ENCODE measurements at regions not wholly inside any gene's neighbourhood (a gene's known extent, or its start where the extent isn't known, plus 50 kb on each side); places are given as distances from the start of the nearest gene placed in this dataset.

DNA sequence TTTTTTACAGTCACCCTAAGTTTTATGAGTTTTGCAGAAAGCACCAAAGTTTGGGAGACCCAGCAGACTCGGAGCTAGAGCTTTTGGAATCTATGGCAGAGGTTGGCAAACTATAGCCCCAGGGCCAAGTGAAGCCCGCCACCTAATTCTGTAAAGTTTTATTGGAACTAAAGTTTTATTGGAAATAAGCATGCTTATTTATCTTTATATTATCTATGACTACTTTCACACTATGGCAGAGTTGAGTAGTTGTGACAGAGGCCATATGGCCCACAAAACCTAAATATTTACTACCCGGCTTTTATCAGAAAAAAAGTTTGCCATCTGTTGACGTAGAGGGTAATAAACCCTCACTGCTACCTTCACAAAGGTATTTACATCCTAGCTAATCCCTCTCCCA, 267.6 kb downstream of the GPAM start:
- Mint-ChIP-seq H3K27ac (no peak overlapping the region), H3K9me3 (no peaks in the 10 kb centered on the region), H3K27me3 (no peaks in the 10 kb centered on the region), H3K36me3 (no peaks in the 10 kb centered on the region), H3K4me1 (ENCODE audit: low read depth) (no peaks in the 10 kb centered on the region), H3K4me3 (no peak overlapping the region)
- DNase-seq, result no peak
- ChIA-PET POLR2A (no interaction called here), CTCF (no interaction called here)
- intact Hi-C loops (cut with micrococcal nuclease), result no loop called here

DNA sequence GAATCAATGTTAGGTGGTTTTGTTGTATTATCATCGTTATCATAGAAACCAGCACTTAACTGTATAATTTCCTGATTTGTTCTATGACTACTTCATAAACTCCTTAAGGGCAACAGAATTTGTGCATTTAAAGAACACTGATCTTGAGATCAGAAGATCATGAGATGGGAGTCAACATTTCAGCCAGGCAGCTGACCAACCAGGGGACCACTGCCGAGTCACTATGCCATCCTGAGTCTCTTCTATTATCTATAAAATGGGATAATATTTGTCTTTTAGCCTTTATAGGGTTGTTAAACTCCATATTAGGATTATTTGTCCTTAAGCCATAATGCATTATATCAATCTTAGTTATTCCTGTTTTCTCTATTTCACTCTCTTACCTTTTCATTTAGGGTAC, 261.7 kb downstream of the GPAM start:
- no peaks in the 10 kb centered on the region for H3K9me3 Mint-ChIP-seq
- no peaks in the 10 kb centered on the region for H3K4me1 Mint-ChIP-seq (ENCODE audit: low read depth)
- CTCF ChIA-PET, result no interaction called here
- no peaks in the 10 kb centered on the region for H3K36me3 Mint-ChIP-seq
- intact Hi-C loops (cut with micrococcal nuclease), result no loop called here
- POLR2A ChIA-PET, result no interaction called here
- H3K27ac Mint-ChIP-seq, result no peak overlapping the region
- H3K27me3 Mint-ChIP-seq, result no peaks in the 10 kb centered on the region
- DNase-seq, result no peak
- no peak overlapping the region for H3K4me3 Mint-ChIP-seq

DNA sequence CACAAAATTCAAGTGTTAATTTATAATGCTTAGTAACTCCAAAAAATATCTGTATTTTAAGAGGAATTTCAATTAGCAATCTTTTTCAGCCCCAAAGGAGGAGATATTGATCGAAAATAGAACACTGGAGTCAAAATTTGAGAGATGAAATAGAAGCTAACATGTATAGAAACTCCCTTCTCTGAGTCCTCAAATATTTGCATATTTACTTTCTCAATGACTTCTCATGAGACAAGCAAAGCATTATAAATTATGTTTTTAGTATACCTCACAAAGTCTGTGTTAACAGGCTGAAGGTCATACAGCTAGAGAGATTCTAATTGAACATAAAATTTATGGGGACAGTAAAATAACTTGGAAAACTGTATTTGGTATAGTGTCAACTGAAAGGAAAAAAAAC, 260.5 kb downstream of the GPAM start:
- ChIA-PET CTCF (no interaction called here), POLR2A (no interaction called here)
- no peaks in the 10 kb centered on the region for H3K4me1 Mint-ChIP-seq (ENCODE audit: low read depth)

DNA sequence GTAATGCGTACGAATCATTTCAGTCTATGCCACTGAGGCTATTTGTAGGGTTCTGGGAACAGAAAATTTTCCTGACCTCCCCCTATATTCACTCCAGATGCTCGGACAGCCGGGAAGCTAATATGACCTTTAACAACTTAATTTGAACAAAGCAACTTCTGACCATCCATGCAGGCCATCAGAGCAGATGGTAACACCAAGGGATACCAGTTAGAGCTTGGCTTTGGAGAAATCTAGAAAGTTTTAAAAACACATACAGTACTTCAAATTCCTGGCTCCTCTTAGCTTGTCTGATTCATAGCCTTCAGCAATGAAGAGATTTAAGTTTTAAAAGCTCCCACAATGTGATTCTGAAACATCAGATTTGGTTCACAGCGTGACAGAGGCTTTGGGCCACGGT, 257.3 kb downstream of the GPAM start:
- H3K4me1 Mint-ChIP-seq (ENCODE audit: low read depth), result no peaks in the 10 kb centered on the region
- POLR2A ChIA-PET, result no interaction called here
- no peak overlapping the region for H3K27ac Mint-ChIP-seq
- H3K36me3 Mint-ChIP-seq, result no peaks in the 10 kb centered on the region
- CTCF ChIA-PET, result no interaction called here
- H3K4me3 Mint-ChIP-seq, result no peak overlapping the region
- no peaks in the 10 kb centered on the region for H3K27me3 Mint-ChIP-seq
- H3K9me3 Mint-ChIP-seq, result no peaks in the 10 kb centered on the region
- DNase-seq, result no peak
- intact Hi-C loops (cut with micrococcal nuclease), result no loop called here

More for the DNA sequence above, 260.5 kb downstream of the GPAM start:
- no peaks in the 10 kb centered on the region for H3K27me3 Mint-ChIP-seq
- H3K36me3 Mint-ChIP-seq, result no peaks in the 10 kb centered on the region
- H3K9me3 Mint-ChIP-seq, result no peaks in the 10 kb centered on the region
- no peak overlapping the region for H3K4me3 Mint-ChIP-seq
- no peak for DNase-seq
- intact Hi-C loops (cut with micrococcal nuclease), result no loop called here
- H3K27ac Mint-ChIP-seq, result no peak overlapping the region

DNA sequence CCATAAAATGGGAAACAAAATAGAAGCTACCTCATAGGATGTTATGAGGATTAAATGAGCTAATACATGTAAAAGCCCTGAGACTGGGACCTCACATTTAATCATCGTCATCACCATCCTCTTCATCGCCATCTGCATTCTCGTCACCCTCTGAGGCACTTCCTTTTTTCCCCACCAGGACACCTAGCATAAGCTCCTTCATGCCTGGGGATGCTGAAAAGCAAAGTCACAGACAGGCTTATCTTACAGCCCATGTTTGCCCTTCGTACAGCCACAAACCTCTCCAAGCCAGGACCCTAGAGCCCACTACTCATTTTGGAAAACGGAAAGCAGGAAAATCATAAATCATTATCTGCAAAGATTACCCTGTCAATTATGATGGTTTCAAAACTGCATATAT, 249.6 kb downstream of the GPAM start:
- POLR2A ChIA-PET, result no interaction called here
- no peak for DNase-seq
- Mint-ChIP-seq H3K27me3 (no peaks in the 10 kb centered on the region), H3K36me3 (no peaks in the 10 kb centered on the region), H3K4me1 (ENCODE audit: low read depth) (no peaks in the 10 kb centered on the region), H3K27ac (no peak overlapping the region), H3K4me3 (no peak overlapping the region), H3K9me3 (no peaks in the 10 kb centered on the region)
- CTCF ChIA-PET, result no interaction called here
- intact Hi-C loops (cut with micrococcal nuclease), result no loop called here

DNA sequence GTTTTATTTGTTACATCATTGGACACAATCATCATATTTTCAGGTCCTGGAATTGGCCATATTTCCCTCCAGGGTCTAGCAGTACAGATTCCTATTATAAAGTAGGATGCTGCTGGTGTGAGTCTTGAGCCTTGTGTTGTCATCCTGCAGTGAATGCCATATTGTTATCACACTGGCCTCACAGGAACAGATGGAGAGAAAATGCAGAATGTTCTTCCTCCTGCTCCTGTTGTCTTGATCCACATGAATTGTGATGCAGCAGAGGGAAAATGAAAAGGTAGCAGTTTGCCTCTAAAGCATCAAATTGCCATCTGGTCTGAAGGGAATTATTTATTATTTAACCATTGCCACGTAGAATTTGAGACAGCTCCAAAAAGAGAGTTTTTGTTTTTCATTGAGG, 248.6 kb downstream of the GPAM start:
- CTCF ChIA-PET, result no interaction called here
- Mint-ChIP-seq H3K27me3 (no peaks in the 10 kb centered on the region), H3K4me1 (ENCODE audit: low read depth) (no peaks in the 10 kb centered on the region), H3K36me3 (no peaks in the 10 kb centered on the region), H3K27ac (no peak overlapping the region), H3K9me3 (no peaks in the 10 kb centered on the region), H3K4me3 (no peak overlapping the region)
- POLR2A ChIA-PET, result no interaction called here
- intact Hi-C loops (cut with micrococcal nuclease), result no loop called here
- DNase-seq, result no peak

DNA sequence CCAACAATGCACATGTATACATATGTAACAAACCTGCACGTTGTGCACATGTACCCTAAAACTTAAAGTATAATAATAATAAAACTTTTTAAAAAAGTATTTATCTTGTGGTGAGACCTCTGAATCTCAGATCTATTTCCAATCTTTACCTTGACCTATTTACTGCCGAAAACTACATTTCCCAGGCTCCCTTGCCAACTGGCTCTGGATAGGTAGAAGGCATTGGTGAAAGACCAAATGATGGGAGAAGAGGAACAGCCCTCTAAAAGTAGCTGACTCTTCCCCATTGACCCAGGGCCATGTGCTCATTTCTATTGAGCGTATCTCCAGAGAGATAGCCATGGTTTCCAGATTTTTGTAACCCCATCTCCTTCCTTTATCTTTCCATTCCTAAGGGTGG, 247.4 kb downstream of the GPAM start:
- H3K9me3 Mint-ChIP-seq, result no peaks in the 10 kb centered on the region
- POLR2A ChIA-PET, result no interaction called here
- intact Hi-C loops (cut with micrococcal nuclease), result no loop called here

DNA sequence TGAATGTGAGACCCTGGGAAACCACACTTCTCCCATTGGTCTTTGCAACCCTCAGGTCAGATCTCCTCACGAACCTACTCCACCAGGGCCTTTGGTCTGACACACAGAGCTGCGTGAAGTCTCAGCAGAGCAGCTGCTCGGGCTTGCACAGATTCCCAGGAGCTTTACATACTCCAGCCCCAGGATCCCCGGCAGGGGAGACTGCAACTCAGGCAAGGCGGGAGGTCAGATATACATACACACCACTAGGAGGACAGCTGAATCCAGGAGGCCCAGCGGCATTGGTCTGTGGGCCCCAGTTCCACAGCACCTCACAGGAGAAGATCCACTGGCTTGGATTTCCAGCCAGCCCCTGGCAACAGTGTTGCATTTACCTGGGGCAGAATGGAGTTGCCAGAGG, 239.2 kb downstream of the GPAM start:
- H3K27me3 Mint-ChIP-seq, result peaks cover 12% of the 10 kb centered on the region
- H3K27ac Mint-ChIP-seq, result no peak overlapping the region
- ChIA-PET POLR2A (no interaction called here), CTCF (no interaction called here)
- intact Hi-C loops (cut with micrococcal nuclease), result no loop called here
- H3K4me1 Mint-ChIP-seq (ENCODE audit: low read depth), result no peaks in the 10 kb centered on the region
- H3K9me3 Mint-ChIP-seq, result no peaks in the 10 kb centered on the region
- no peaks in the 10 kb centered on the region for H3K36me3 Mint-ChIP-seq
- no peak overlapping the region for H3K4me3 Mint-ChIP-seq
- DNase-seq, result no peak

More for the DNA sequence above, 247.4 kb downstream of the GPAM start:
- no peaks in the 10 kb centered on the region for H3K4me1 Mint-ChIP-seq (ENCODE audit: low read depth)
- peaks cover 5% of the 10 kb centered on the region for H3K27me3 Mint-ChIP-seq
- no peak overlapping the region for H3K4me3 Mint-ChIP-seq
- no peak for DNase-seq
- H3K27ac Mint-ChIP-seq, result no peak overlapping the region
- CTCF ChIA-PET, result no interaction called here
- H3K36me3 Mint-ChIP-seq, result no peaks in the 10 kb centered on the region

DNA sequence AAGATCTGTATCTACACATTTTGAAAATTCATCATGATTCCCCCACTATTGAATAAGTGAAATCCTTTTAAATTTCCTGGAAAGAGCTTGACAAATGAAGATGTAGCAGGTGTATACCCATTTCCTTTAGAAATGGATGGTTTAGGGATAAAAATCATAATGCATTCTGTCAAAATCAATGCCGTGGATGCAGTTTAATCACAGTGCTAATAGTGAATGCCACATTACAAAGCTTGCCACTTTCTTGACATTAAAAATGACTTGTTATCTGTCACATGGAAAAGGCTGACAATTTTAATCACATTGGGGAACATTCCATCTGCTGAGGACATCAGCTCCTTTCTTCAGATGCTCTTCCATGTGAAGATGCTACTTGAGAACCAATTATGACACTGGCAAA, 229.6 kb downstream of the GPAM start:
- Mint-ChIP-seq H3K36me3 (peaks cover 1% of the 10 kb centered on the region), H3K27me3 (no peaks in the 10 kb centered on the region), H3K4me3 (no peak overlapping the region), H3K4me1 (ENCODE audit: low read depth) (no peaks in the 10 kb centered on the region), H3K9me3 (peaks cover 17% of the 10 kb centered on the region), H3K27ac (no peak overlapping the region)
- DNase-seq, result no peak
- CTCF ChIA-PET, result interaction anchor here (1.4 kb wide), 1 partner anchor 183 kb away, joined by 4 read pairs; no protein-coding TSS in a partner anchor
- POLR2A ChIA-PET, result no interaction called here
- intact Hi-C loops (cut with micrococcal nuclease), result no loop called here

DNA sequence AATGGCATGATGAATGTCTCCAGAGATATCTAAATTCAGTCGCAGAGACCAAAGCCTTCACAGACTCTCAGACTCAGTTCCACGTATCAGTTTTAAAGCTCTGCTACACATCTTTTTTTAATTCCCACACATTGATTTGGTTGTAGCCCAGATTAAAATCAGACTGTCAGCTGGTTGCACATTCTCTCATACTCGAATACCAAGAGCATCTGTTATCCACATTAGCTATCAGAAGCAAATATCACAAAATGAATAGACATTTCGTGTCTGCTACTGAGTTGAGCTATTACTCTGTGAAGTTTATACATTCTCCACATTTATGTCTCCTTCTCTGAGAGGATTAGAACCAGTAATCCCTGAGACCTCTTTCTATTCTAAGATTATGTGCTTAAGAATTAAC, 229.2 kb downstream of the GPAM start:
- ChIA-PET CTCF (interaction anchor here (1.4 kb wide), 1 partner anchor 183 kb away, joined by 4 read pairs; no protein-coding TSS in a partner anchor), POLR2A (no interaction called here)
- Mint-ChIP-seq H3K27me3 (no peaks in the 10 kb centered on the region), H3K36me3 (peaks cover 1% of the 10 kb centered on the region), H3K4me3 (no peak overlapping the region), H3K4me1 (ENCODE audit: low read depth) (no peaks in the 10 kb centered on the region), H3K9me3 (peaks cover 17% of the 10 kb centered on the region), H3K27ac (no peak overlapping the region)
- intact Hi-C loops (cut with micrococcal nuclease), result no loop called here
- no peak for DNase-seq

DNA sequence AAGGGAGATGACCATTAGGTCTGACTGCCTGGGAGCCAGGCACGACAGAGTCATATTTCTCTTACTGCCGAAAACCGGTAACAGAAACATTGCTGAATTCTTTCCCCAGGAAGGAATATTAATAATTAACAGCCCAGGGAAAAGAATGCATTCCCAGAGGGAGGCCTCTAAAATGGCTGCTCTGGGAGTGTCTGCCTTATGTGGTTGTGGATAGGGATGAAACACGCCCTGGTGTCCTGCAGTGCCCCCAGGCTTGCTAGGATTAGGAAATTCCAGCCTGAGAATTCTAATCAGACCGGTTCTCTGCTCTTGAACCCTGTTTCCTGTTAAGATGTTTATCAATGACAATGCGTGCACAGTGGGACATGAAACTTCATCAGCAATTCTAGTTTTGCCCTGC, 226.7 kb downstream of the GPAM start:
- no peak for DNase-seq
- CTCF ChIA-PET, result no interaction called here
- Mint-ChIP-seq H3K27me3 (no peaks in the 10 kb centered on the region), H3K4me1 (ENCODE audit: low read depth) (no peaks in the 10 kb centered on the region), H3K9me3 (peaks cover 17% of the 10 kb centered on the region), H3K27ac (no peak overlapping the region), H3K4me3 (no peak overlapping the region), H3K36me3 (peaks cover 1% of the 10 kb centered on the region)
- POLR2A ChIA-PET, result no interaction called here
- intact Hi-C loops (cut with micrococcal nuclease), result no loop called here

DNA sequence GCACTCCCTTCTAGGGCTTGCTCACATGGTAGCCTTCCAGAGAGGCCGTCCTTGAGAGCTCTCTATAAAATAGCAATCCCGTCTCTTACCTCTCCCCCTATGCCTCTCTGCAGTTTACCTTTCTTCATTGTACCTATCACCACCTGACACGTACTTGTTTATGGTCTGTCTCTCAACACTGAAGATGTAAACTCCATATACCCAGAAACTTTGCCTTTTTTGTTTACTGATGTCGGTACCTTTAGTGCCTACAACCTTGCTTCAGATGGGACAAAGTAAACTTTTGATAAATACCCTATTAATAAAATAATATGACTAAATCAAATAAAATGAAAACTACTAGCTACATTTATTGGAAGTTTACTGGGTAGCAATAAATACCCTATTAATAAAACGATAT, 220.6 kb downstream of the GPAM start:
- no peak overlapping the region for H3K27ac Mint-ChIP-seq
- ChIA-PET CTCF (no interaction called here), POLR2A (no interaction called here)
- no peaks in the 10 kb centered on the region for H3K36me3 Mint-ChIP-seq
- no peaks in the 10 kb centered on the region for H3K27me3 Mint-ChIP-seq
- H3K4me1 Mint-ChIP-seq (ENCODE audit: low read depth), result no peaks in the 10 kb centered on the region
- intact Hi-C loops (cut with micrococcal nuclease), result no loop called here
- peaks cover 9% of the 10 kb centered on the region for H3K9me3 Mint-ChIP-seq
- no peak overlapping the region for H3K4me3 Mint-ChIP-seq
- no peak for DNase-seq

DNA sequence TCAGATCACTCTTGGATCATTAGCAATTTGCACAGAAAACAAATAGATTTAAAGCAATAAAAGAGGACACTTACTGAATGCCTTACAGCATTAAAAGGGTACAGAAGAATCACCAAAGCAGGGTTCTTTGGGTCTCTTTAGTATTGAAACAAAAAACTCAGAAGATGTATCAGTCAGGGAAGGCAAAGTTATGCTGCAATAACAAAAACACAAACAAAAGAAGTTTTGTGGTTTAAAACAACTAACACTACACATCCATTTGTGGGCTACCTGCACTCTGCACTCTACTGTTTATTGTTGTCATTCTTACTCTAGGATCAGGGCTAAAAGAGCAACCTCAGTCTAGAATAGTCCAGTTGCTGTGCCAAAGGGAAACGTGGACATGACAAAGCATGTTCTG, 216.4 kb downstream of the GPAM start:
- POLR2A ChIA-PET, result no interaction called here

DNA sequence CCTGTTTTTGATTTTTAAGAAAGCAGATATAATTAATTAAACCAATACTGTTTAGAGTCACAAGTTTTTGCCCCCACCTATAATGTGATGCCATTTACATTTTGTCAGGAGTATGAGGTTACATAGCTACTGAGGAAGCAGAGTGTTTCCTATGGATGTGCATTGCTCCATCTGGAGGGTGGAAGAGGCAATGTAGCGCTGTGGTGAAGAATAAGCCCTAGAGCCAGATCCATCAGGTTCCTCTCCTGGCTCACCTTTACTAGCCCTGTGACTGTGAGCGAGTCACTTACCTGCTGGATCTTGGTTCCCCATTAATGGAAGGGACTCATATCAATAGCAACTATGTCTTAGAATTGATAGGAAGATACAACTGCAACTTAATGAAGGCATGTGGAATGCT, 216.0 kb downstream of the GPAM start:
- CTCF ChIA-PET, result no interaction called here
- DNase-seq, result no peak
- H3K4me1 Mint-ChIP-seq (ENCODE audit: low read depth), result no peaks in the 10 kb centered on the region
- H3K27me3 Mint-ChIP-seq, result no peaks in the 10 kb centered on the region
- no peaks in the 10 kb centered on the region for H3K36me3 Mint-ChIP-seq
- intact Hi-C loops (cut with micrococcal nuclease), result no loop called here
- peaks cover 9% of the 10 kb centered on the region for H3K9me3 Mint-ChIP-seq
- H3K4me3 Mint-ChIP-seq, result no peak overlapping the region
- H3K27ac Mint-ChIP-seq, result no peak overlapping the region
- POLR2A ChIA-PET, result no interaction called here

More for the DNA sequence above, 216.4 kb downstream of the GPAM start:
- CTCF ChIA-PET, result no interaction called here
- Mint-ChIP-seq H3K36me3 (no peaks in the 10 kb centered on the region), H3K27ac (no peak overlapping the region), H3K4me3 (no peak overlapping the region), H3K9me3 (peaks cover 9% of the 10 kb centered on the region), H3K27me3 (no peaks in the 10 kb centered on the region), H3K4me1 (ENCODE audit: low read depth) (no peaks in the 10 kb centered on the region)
- intact Hi-C loops (cut with micrococcal nuclease), result no loop called here
- no peak for DNase-seq

Data from activated CD4-positive, alpha-beta memory T cell treated with anti-CD3 and anti-CD28 coated beads for 36 hours (primary cell).